Stimulated activated naive CD8-positive, alpha-beta T cell treated with anti-CD3 and anti-CD28 coated beads, Interleukin-15, Interleukin-2, amounts not matched to agents 100 U/mL and 50 U/mL, for 24 hours (primary cell): ENCODE measurements at regions not wholly inside any gene's neighbourhood (a gene's known extent, or its start where the extent isn't known, plus 50 kb on each side); places are given as distances from the start of the nearest gene placed in this dataset.
"Not testable (repeated sequence)": the region's sequence is repeated elsewhere in the genome, so short reads cannot be mapped to it uniquely, and the experiment has no call there.

Experiments used
- ATAC-seq: fragments of 150-1000 bp; cut with Tn5 transposase; one replicate; pipeline ENCODE4 v1.10.0; 2021
- DNase-seq: peaks from one replicate; pipeline ENCODE4 v3.0.0; 2021

GRCh38 chr4:141534985-141535384 lies 101.4 kb upstream of the IL15 start:
- DNase-seq, result no peak
- ATAC-seq, result no peak

DNA sequence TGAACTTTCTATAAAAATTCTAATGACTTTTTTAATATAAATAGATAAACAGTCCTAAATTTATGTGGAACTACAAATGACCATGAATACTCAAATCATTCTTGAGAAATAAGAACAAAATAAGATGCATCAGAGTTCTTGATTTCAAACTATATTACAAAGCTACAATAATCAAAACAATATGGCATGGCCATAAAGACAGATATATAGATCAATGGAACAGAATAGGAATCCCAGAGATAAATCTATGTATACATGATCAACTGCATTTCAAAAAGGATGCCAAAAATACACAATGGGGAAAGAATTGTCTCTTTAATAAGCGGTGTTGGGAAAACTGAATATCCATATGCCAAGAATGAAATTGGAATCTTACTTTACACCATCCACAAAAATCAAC lies 98.4 kb upstream of the IL15 start:
- DNase-seq (no peak), ATAC-seq (no peak)

- DNase-seq (no peak), ATAC-seq (no peak)
These were observed 95.7 kb upstream of the IL15 start for GRCh38 chr4:141540643-141541042.

DNA sequence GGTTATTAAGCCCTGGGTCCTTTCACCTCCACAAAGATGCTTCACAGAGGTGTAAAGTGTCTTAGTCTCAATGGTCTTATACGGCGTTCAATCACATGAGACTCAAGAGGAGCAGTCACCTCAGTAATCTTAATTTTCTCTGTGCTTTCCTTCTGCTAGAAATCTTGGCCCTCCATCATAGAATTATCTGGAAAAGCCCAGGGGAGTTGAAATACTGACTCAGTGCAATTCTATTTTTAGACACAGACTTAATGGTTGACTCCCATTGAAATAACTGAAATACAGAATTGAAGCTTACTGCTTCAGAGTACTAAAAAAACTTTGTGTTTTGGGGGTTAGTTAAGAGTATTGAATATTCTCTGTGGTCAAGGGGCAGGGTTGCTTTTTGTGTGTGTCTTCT lies 94.5 kb upstream of the IL15 start:
- DNase-seq (no peak), ATAC-seq (no peak)

GRCh38 chr4:141543176-141543575 lies 93.2 kb upstream of the IL15 start:
- no peak for DNase-seq
- no peak for ATAC-seq

DNA sequence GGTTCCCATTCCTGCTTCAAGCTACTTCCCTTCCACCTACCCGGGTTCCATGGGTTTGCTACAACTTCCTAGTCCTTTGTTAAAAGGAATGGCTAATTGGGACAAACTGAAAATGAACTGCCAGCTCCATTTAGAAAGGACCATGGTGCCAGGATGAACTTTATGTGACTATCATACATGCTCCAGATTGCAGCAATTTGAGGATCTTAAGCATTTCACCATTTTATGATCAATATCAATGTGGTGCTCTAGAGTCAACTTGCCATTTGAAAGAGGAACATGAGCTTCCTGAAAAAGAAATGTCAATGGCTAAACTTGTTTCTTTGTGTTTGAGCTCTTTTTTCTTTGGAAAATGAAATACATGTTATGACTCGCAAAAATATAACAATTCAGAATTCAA lies 92.7 kb upstream of the IL15 start:
- no peak for DNase-seq
- no peak for ATAC-seq

DNA sequence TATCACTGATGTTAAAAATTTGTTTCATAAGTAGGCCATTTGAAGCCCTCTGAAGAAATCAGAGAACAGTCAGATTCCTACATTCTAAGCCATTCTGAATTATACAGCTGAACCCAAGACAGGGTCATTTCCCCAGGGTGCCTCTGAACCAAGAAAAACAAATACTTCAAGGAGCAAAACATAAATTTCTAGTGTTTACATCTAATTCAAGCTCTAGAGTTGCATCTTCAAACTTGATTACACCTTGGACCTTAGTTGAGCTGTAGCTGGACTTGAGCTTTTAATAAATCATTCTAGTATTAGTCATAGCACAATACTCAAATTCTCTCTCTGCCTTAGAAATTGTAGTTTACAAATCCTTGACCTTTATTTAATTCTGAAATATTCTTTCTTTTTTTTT lies 87.6 kb upstream of the IL15 start:
- ATAC-seq (no peak), DNase-seq (no peak)

GRCh38 chr4:141560056-141560455 lies 76.3 kb upstream of the IL15 start:
- no peak for DNase-seq
- ATAC-seq, result peak; percentile 9

- ATAC-seq (no peak), DNase-seq (no peak)
These were observed 73.7 kb upstream of the IL15 start for GRCh38 chr4:141562649-141563048.

- DNase-seq (no peak), ATAC-seq (no peak)
These were observed 72.7 kb upstream of the IL15 start for GRCh38 chr4:141563723-141564122.

- not testable (repeated sequence) for DNase-seq
These were observed 71.4 kb upstream of the IL15 start for GRCh38 chr4:141564961-141565360.

GRCh38 chr4:141565379-141566089 lies 70.8 kb upstream of the IL15 start:
- ATAC-seq (no peak), DNase-seq (no peak)

More at GRCh38 chr4:141564961-141565360, 71.4 kb upstream of the IL15 start:
- not testable (repeated sequence) for ATAC-seq

DNA sequence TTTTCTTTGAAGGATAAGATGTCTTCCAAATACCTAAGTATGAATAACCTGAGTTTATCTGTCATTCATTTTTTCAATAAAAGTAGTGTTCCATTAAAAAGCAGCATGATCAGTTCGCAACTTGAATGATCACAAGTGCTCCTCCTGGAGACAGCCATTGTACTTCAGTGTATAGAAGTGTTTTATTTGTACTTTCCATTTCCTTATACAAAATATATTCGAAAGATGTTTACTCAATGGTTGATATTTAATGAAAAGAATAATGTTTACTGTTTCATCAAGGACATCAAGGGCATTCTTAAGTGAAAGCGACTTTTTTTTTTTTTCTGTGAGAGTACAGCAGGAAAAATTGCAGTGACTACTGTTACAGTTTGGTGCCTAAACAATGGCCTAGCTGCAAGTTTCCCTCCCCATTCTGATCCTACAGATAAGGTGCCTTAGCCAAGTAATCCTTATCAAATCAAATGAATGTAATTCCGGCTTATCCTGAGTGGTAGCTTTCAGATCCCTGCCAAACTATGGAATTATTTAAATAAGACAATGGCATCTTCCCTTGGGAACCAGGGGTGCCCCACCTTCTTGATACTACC lies 69.0 kb upstream of the IL15 start:
- DNase-seq (no peak), ATAC-seq (no peak)

DNA sequence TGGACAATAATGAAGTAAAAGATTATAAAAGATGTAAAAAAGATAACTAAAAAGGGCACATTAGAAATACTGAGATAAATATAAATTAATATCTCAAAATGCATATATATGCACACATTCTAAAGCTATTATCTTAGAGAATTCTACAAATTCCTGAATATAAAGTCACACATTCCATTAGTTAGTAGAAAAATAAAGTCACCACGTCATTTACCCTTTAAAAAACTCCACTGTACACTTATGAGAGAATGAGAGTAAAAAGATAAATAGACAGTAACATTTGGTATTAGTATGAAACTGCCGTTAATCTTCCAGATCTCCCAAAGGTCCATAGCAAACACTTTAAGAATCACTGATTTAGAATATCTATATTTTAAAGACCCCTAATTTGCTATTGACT lies 67.2 kb upstream of the IL15 start:
- DNase-seq, result no peak
- ATAC-seq, result no peak

- ATAC-seq, result no peak
- DNase-seq, result no peak
These were observed 66.1 kb upstream of the IL15 start for GRCh38 chr4:141570290-141570689.

DNA sequence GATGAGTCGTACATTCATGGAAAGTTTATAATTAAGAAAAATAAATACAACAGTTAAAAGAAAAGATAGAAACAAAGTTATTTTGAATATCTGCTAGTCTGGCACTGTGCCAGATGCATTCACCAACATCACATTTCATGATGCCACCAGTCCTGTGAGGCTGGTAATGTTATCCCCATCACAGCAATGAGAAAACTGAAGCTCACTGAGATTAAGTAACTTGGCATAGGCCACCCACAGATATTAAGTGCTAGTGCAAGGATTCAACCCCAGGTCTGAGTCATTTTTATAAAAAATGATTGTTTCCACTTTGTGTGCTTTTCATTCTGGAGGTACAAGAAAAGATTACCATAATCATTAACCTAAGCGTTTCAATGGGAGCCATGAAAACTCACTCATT lies 65.0 kb upstream of the IL15 start:
- DNase-seq, result no peak
- no peak for ATAC-seq

- ATAC-seq (no peak), DNase-seq (no peak)
These were observed 64.6 kb upstream of the IL15 start for GRCh38 chr4:141571793-141572192.

GRCh38 chr4:141573678-141574077 lies 62.7 kb upstream of the IL15 start:
- ATAC-seq (no peak), DNase-seq (no peak)

DNA sequence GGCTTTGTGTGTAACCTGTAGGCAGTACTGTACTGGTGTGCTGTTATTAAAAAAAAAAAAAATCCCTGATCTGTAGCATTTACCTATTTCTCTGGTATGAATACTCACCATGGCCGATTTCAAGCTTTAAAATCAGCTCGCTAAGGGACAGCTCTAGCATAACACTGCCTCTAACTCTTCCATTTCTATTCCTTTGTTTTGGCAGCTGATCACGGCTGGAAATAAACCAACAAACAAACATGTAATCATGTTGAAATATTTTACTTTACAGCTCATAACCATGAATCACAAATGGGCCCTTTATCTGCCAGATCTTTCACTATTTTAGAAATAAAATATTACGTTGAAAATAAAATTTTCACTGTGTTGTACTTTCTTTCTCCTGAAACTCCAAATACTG lies 60.5 kb upstream of the IL15 start:
- no peak for ATAC-seq

GRCh38 chr4:141576585-141577110 lies 59.7 kb upstream of the IL15 start:
- ATAC-seq (no peak), DNase-seq (no peak)

More for the DNA sequence above, 60.5 kb upstream of the IL15 start:
- DNase-seq, result no peak

- ATAC-seq (no peak), DNase-seq (no peak)
These were observed 57.9 kb upstream of the IL15 start for GRCh38 chr4:141578451-141578850.

- ATAC-seq (no peak), DNase-seq (no peak)
These were observed 55.9 kb upstream of the IL15 start for GRCh38 chr4:141580523-141580922.
